Ishikawa (cell line): ENCODE measurements at regions not wholly inside any gene's neighbourhood (a gene's known extent, or its start where the extent isn't known, plus 50 kb on each side); places are given as distances from the start of the nearest gene placed in this dataset.

Experiments
- CEBPB ChIP-seq: IDR thresholded peaks from 2 replicates; pipeline ENCODE4 v1.6.1; 2012
- CREB1 ChIP-seq: IDR thresholded peaks from 2 replicates; pipeline ENCODE4 v1.6.1; 2012; ENCODE audit warnings: low read depth
- EGR1 ChIP-seq: IDR thresholded peaks from 2 replicates; pipeline ENCODE4 v1.6.1; 2012
- EP300 ChIP-seq: IDR thresholded peaks from 2 replicates; pipeline ENCODE4 v1.6.1; 2012; ENCODE audit warnings: borderline replicate concordance
- FOXM1 ChIP-seq: IDR thresholded peaks from 2 replicates; pipeline ENCODE4 v1.6.1; 2012; ENCODE audit warnings: low read depth, borderline replicate concordance
- NFIC ChIP-seq: IDR thresholded peaks from 2 replicates; pipeline ENCODE4 v1.6.1; 2012
- RAD21 ChIP-seq: IDR thresholded peaks from 2 replicates; pipeline ENCODE4 v1.6.1; 2012; ENCODE audit warnings: low read depth
- TAF1 ChIP-seq: IDR thresholded peaks from 2 replicates; pipeline ENCODE4 v1.6.1; 2012; ENCODE audit warnings: low read depth, mild to moderate bottlenecking
- TCF12 ChIP-seq: IDR thresholded peaks from 2 replicates; pipeline ENCODE4 v1.6.1; 2012; ENCODE audit warnings: low read depth
- TEAD4 ChIP-seq: IDR thresholded peaks from 2 replicates; pipeline ENCODE4 v1.6.1; 2012
- YY1 ChIP-seq: IDR thresholded peaks from 2 replicates; pipeline ENCODE4 v1.6.1; 2012; ENCODE audit warnings: low read depth
- ZBTB7A ChIP-seq: IDR thresholded peaks from 2 replicates; pipeline ENCODE4 v1.6.1; 2012; ENCODE audit warnings: low read depth
- TF ChIP-seq, protein P1 (sequence below): IDR thresholded peaks from 2 replicates; pipeline ENCODE4 v1.6.1; 2012
- TF ChIP-seq, protein P2 (sequence below): IDR thresholded peaks from 2 replicates; pipeline ENCODE4 v1.6.1; 2012
- TF ChIP-seq, protein P3 (sequence below): IDR thresholded peaks from 2 replicates; pipeline ENCODE4 v1.6.1; 2012; ENCODE audit warnings: low read depth, mild to moderate bottlenecking

DNA sequence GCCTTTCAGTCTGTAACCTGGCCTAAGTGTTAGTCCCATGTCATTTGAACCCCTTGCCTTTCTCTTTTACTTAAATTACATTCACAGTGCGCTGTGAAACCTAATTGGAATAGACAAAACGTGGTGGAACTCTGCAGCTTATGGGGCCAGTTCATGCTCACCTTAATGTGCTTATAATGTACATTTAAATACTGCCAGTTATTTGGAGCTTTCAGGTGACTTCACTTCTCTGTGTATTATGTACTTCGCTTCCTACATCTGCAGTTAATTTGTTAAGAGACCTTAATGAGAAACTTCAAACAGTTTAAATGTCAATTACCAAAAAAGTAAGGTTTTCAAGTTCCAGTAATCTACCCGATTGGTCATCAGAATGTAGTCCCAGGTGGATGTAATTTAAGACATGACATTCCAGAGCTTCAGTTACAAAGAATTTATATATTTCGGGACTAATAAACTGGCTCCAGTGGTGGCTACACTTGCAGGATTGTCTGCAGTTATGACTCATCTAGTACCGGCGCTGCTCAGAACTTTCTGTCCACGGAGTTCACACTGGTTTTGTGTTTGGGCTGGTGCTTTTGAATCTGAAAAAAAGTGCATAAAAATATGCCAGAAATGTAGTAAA lies 125.3 kb downstream of the TM9SF2 start:
- TF ChIP-seq TCF12 (0 out of 2 replicates have a peak, but pooled peaks have one; percentile 13), EGR1 (no peak), YY1 (no peak), CEBPB (no peak), TEAD4 (peak; percentile 47), EP300 (peak; percentile 29; the same call in 1 of the 2 replicates), CREB1 (no peak), TAF1 (no peak), FOXM1 (no peak)
- TF ChIP-seq, protein P1, sequence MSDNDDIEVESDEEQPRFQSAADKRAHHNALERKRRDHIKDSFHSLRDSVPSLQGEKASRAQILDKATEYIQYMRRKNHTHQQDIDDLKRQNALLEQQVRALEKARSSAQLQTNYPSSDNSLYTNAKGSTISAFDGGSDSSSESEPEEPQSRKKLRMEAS, result no peak

DNA sequence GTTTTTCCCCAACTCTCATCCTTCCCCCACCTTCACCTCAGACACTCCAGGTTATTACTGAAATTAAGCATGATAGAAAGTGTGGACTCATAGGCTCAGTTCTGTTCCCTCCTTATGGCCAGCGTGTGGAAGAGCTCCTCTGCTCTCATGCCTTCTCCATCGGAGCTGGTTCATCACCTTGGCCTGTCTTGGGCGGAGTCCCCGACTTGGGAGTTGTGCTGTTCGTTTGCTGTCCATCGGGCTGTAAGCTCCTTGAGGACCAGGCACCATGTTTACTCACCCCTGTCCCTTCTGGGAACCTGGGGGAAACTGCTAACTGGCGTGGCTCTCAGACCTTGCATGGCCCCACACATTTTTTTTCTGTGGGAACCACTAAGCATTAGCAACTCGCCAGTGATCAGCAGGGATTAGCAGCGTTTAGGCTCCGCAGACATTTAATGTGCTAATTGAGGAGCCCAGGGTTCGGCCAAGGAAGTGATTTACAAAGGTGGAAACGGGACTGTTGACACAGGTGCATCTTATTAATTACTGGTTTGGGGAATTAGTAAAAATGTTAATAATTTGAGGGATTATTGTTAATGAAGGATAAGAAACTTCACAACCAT lies 123.8 kb downstream of the TM9SF2 start:
- TF ChIP-seq, protein P1, result no peak
- TF ChIP-seq TAF1, result no peak
- no peak for TF ChIP-seq RAD21
- TF ChIP-seq CREB1, result no peak

DNA sequence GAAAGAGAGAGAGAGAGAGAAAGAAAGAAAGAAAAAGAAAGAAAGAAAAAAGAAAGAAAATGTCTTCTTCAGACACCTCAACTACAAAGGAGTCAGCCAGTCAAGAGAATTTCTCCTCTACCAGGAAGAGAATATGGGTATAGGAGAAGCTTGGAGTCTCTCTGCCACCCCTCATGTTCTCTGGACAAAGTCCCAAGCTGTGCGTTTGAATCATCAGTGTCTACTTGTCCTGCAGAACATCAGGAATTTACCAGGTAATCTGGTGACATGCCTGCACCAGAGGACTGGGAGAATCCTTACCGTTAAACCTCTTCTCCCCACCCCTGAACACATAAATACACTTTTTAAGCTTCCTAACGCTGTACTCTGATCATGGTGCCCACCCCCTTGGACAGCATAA lies 119.5 kb downstream of the TM9SF2 start:
- no peak for TF ChIP-seq FOXM1
- TF ChIP-seq, protein P2, sequence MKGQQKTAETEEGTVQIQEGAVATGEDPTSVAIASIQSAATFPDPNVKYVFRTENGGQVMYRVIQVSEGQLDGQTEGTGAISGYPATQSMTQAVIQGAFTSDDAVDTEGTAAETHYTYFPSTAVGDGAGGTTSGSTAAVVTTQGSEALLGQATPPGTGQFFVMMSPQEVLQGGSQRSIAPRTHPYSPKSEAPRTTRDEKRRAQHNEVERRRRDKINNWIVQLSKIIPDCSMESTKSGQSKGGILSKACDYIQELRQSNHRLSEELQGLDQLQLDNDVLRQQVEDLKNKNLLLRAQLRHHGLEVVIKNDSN, result no peak
- TF ChIP-seq CEBPB, result no peak

DNA sequence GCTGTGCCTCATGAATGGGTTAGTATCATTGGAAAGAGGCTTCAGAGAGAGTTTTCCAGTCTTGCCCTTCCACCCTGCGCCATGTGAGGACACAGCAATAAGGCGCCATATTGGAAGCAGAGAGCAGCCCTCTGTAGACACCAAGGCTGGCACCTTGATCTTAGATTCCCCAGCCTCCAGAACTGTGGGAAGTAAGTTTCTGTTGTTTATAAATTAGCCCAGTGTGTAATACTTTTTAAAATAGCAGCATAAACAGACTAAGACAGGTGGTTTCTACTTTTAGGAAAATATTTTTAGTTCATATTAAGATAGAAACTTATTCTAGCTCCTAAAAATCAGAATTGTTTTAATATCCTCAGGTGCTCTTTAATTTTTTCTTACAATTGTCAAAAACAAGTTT lies 117.9 kb downstream of the TM9SF2 start:
- TF ChIP-seq RAD21 (no peak), YY1 (no peak)

DNA sequence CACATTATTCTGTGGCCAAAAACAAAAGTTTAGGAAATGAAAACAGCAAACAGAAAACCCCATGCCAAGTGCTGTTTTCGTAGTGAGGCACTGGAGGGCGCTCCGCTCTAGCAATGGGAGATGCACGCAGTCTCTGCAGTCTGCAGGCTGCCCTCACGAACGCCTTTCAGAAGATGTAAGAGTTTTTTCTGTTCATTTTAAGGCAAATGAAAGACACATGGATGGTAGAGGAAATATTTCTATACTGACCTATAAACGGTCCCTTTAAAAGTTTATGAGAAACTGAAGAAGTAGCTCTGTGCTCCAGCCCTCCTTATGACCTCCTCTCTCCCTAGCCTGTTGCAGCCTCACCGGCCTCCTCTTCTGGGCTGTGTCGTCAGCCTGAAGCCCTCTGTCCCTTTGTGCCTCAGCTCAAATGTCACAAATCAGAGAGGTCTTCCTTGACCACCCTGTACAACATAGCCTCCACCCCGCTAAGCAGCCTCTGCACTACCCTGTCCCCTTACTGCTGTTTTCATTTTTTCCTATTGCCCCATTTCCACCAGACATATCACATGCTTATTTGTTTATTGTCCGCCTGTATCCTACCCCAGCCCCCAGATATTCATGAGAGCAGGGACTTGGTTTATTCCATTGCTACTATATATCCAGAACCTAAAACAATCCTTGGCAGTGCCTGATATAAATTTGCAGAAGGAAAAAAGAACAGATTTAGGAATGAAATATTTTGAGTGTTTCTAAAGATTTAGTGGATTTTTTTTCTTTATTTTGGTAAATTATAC lies 116.4 kb downstream of the TM9SF2 start:
- TF ChIP-seq CREB1 (no peak), RAD21 (peak; percentile 87), CEBPB (no peak), NFIC (no peak), YY1 (no peak), TCF12 (no peak)
- TF ChIP-seq, protein P3, sequence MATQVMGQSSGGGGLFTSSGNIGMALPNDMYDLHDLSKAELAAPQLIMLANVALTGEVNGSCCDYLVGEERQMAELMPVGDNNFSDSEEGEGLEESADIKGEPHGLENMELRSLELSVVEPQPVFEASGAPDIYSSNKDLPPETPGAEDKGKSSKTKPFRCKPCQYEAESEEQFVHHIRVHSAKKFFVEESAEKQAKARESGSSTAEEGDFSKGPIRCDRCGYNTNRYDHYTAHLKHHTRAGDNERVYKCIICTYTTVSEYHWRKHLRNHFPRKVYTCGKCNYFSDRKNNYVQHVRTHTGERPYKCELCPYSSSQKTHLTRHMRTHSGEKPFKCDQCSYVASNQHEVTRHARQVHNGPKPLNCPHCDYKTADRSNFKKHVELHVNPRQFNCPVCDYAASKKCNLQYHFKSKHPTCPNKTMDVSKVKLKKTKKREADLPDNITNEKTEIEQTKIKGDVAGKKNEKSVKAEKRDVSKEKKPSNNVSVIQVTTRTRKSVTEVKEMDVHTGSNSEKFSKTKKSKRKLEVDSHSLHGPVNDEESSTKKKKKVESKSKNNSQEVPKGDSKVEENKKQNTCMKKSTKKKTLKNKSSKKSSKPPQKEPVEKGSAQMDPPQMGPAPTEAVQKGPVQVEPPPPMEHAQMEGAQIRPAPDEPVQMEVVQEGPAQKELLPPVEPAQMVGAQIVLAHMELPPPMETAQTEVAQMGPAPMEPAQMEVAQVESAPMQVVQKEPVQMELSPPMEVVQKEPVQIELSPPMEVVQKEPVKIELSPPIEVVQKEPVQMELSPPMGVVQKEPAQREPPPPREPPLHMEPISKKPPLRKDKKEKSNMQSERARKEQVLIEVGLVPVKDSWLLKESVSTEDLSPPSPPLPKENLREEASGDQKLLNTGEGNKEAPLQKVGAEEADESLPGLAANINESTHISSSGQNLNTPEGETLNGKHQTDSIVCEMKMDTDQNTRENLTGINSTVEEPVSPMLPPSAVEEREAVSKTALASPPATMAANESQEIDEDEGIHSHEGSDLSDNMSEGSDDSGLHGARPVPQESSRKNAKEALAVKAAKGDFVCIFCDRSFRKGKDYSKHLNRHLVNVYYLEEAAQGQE, result no peak

DNA sequence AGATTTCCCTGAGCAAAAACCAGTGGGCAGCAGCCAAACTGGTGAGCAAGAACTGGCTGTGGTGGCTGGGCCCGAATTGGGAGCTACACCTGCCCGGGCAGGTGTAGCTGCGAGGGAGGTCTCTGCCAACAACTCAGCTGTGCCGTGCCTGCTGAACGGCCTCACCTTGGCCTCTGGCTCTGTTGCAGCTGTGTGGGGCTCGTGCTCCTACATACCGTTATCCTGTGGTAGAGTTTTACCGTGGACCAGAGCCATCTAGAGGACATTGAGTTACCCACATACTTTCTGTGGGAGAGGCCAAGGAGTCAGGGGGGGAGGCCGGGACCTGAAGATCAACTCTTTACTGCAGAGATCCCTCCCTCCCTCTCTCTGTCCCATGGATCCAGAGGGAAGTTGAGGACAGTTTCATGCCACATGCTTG lies 113.2 kb downstream of the TM9SF2 start:
- peak; percentile 29 for TF ChIP-seq RAD21
- TF ChIP-seq TCF12, result no peak
- TF ChIP-seq ZBTB7A, result no peak
- TF ChIP-seq TAF1, result no peak
